Heart left ventricle (tissue), 13 donors: ENCODE measurements at regions not wholly inside any gene's neighbourhood (a gene's known extent, or its start where the extent isn't known, plus 50 kb on each side); places are given as distances from the start of the nearest gene placed in this dataset.

Experiments
- POLR2A ChIP-seq, 2 donors: fragments of 450-650 bp; IDR thresholded peaks; one replicate each; pipeline ENCODE4 v1.6.1; 2017; ENCODE audit warnings: antibody characterized with exemption in 2 of 2, mild to moderate bottlenecking in 2 of 2, moderate library complexity in 2 of 2
- TF ChIP-seq, protein P1 (sequence below), 12 donors: fragments of 200-600 bp; sonication (generic) in 4 of 12; IDR thresholded peaks; one replicate each; pipeline versions ENCODE4 v1.5.0 to v1.8.0; 2018 to 2022; ENCODE audit warnings: antibody characterized with exemption in 12 of 12, mild to moderate bottlenecking in 5 of 12
- donor health status: ischemic (EF 13 %, LVEDD 7.1; RV severe dilation, severe dysfunction).
- donor health status: DM: no; HTN: yes; CAD: no.
- donor health status: DM: no; HTN: no; CAD: no.
- donor health status: ischemic (EF 25% LVEDD 6.9; RV normal size, moderate dysfunction).
- donor health status: ischemic (EF 25% LVEDD 5.7; RV mildly dilated, moderate dysfunction).
- donor health status: ischemic (EF 35%, LVEDD 5.7; RV mildly dilated, moderate dysfunction).
- donor health status: nonischemic (EF 11% LVEDD 7.7; RV severe dilation, severe dysfunction).
- donor health status: DM: yes; HTN: yes; CAD: no.
- donor health status: PGD.
- donor health status: ischemic (EF 29% LVEDD 5.4; RV normal size, mild dysfunction).
- donor health status: nonischemic (EF 23%, LVEDD 6.1; RV moderate dilation, normal function).

DNA sequence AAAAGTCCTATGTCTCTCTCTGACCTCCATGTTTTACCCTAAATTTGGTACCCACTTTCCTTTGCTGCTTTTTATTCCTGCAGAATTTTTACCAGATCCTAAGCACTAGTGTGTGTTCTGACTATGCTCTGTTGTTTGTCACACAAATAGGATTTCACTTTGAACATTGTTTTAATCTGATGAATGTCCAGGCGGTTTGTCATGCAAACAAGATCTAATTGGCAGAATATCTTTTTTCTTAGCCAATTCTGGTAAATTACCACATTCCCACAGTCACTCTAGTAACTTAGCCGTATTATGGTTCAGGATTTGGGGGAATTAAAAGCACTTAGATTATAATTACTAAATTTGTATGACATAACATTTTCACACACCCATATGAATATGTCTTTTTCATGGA lies 557.2 kb upstream of the BOD1L1 start:
- TF ChIP-seq POLR2A (IDR thresholded peaks at IDR 0.05) = no peak
- TF ChIP-seq, protein P1, sequence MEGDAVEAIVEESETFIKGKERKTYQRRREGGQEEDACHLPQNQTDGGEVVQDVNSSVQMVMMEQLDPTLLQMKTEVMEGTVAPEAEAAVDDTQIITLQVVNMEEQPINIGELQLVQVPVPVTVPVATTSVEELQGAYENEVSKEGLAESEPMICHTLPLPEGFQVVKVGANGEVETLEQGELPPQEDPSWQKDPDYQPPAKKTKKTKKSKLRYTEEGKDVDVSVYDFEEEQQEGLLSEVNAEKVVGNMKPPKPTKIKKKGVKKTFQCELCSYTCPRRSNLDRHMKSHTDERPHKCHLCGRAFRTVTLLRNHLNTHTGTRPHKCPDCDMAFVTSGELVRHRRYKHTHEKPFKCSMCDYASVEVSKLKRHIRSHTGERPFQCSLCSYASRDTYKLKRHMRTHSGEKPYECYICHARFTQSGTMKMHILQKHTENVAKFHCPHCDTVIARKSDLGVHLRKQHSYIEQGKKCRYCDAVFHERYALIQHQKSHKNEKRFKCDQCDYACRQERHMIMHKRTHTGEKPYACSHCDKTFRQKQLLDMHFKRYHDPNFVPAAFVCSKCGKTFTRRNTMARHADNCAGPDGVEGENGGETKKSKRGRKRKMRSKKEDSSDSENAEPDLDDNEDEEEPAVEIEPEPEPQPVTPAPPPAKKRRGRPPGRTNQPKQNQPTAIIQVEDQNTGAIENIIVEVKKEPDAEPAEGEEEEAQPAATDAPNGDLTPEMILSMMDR (IDR thresholded peaks at IDR 0.05) = no peak
